ENCODE measurements at regions not wholly inside any gene's neighbourhood (a gene's known extent, or its start where the extent isn't known, plus 50 kb on each side); places are given as distances from the start of the nearest gene placed in this dataset.

- H3K27me3 ChIP-seq (ENCODE audit: insufficient read depth), result no peaks in the 10 kb centered on the region
- no peaks in the 10 kb centered on the region; the same call in 1 of the 2 replicates for H4K20me1 ChIP-seq (replicated peaks; ENCODE audit: insufficient read depth)
- H3K4me1 ChIP-seq (ENCODE audit: insufficient read depth), result no peaks in the 10 kb centered on the region
- H3K9me2 ChIP-seq (ENCODE audit: insufficient read depth), result peaks cover 4% of the 10 kb centered on the region; the same call in 1 of the 2 replicates
- H3F3A ChIP-seq (replicated peaks; ENCODE audit: low read depth), result no peaks in the 10 kb centered on the region
- H3K27me3 Mint-ChIP-seq (ENCODE audit: insufficient read depth, low read depth, poor library complexity), result peaks cover 3% of the 10 kb centered on the region
- no peaks in the 10 kb centered on the region; the same call in 1 of the 3 replicates for H3K9me3 Mint-ChIP-seq
- H3K4me1 Mint-ChIP-seq, result no peaks in the 10 kb centered on the region
- H3K27ac Mint-ChIP-seq, result no peak overlapping the region
- H3K36me3 Mint-ChIP-seq (ENCODE audit: low read depth), result no peaks in the 10 kb centered on the region
- no peak for ATAC-seq
- H2AFZ ChIP-seq, result no peak overlapping the region; the same call in 1 of the 2 replicates
- H3K27ac ChIP-seq (ENCODE audit: low read depth), result no peak overlapping the region
- no peak overlapping the region for H3K4me3 Mint-ChIP-seq
- DNase-seq (ENCODE audit: low spot score), result no peak
- TF ChIP-seq, protein P1, sequence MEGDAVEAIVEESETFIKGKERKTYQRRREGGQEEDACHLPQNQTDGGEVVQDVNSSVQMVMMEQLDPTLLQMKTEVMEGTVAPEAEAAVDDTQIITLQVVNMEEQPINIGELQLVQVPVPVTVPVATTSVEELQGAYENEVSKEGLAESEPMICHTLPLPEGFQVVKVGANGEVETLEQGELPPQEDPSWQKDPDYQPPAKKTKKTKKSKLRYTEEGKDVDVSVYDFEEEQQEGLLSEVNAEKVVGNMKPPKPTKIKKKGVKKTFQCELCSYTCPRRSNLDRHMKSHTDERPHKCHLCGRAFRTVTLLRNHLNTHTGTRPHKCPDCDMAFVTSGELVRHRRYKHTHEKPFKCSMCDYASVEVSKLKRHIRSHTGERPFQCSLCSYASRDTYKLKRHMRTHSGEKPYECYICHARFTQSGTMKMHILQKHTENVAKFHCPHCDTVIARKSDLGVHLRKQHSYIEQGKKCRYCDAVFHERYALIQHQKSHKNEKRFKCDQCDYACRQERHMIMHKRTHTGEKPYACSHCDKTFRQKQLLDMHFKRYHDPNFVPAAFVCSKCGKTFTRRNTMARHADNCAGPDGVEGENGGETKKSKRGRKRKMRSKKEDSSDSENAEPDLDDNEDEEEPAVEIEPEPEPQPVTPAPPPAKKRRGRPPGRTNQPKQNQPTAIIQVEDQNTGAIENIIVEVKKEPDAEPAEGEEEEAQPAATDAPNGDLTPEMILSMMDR (conservative IDR thresholded peaks at IDR 0.05; ENCODE audit: low read depth in 2 of 2), result no peak
- TF ChIP-seq, protein P2, sequence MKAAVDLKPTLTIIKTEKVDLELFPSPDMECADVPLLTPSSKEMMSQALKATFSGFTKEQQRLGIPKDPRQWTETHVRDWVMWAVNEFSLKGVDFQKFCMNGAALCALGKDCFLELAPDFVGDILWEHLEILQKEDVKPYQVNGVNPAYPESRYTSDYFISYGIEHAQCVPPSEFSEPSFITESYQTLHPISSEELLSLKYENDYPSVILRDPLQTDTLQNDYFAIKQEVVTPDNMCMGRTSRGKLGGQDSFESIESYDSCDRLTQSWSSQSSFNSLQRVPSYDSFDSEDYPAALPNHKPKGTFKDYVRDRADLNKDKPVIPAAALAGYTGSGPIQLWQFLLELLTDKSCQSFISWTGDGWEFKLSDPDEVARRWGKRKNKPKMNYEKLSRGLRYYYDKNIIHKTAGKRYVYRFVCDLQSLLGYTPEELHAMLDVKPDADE (IDR thresholded peaks at IDR 0.05), result no peak
- TF ChIP-seq CREB1 (CRISPR knock-in tag; IDR thresholded peaks at IDR 0.05; ENCODE audit: low read depth) (no peak), REST (IDR thresholded peaks at IDR 0.05; ENCODE audit: unreplicated experiment) (no peak), EZH2 (IDR thresholded peaks at IDR 0.05; ENCODE audit: low read depth, unreplicated experiment) (no peak), ZNF331 (CRISPR knock-in tag; IDR thresholded peaks at IDR 0.05; ENCODE audit: low read depth) (no peak), POLR2AphosphoS5 (IDR thresholded peaks at IDR 0.05; ENCODE audit: low read depth) (no peak), ZNF114 (CRISPR knock-in tag; IDR thresholded peaks at IDR 0.05) (no peak), NANOG (IDR thresholded peaks at IDR 0.05; ENCODE audit: borderline replicate concordance) (no peak), STAT1 (IDR thresholded peaks at IDR 0.05; ENCODE audit: unreplicated experiment) (no peak), JUNB (IDR thresholded peaks at IDR 0.05; ENCODE audit: unreplicated experiment) (no peak), EZH2phosphoT487 (IDR thresholded peaks at IDR 0.05; ENCODE audit: unreplicated experiment) (no peak)
- TF ChIP-seq, protein P3, sequence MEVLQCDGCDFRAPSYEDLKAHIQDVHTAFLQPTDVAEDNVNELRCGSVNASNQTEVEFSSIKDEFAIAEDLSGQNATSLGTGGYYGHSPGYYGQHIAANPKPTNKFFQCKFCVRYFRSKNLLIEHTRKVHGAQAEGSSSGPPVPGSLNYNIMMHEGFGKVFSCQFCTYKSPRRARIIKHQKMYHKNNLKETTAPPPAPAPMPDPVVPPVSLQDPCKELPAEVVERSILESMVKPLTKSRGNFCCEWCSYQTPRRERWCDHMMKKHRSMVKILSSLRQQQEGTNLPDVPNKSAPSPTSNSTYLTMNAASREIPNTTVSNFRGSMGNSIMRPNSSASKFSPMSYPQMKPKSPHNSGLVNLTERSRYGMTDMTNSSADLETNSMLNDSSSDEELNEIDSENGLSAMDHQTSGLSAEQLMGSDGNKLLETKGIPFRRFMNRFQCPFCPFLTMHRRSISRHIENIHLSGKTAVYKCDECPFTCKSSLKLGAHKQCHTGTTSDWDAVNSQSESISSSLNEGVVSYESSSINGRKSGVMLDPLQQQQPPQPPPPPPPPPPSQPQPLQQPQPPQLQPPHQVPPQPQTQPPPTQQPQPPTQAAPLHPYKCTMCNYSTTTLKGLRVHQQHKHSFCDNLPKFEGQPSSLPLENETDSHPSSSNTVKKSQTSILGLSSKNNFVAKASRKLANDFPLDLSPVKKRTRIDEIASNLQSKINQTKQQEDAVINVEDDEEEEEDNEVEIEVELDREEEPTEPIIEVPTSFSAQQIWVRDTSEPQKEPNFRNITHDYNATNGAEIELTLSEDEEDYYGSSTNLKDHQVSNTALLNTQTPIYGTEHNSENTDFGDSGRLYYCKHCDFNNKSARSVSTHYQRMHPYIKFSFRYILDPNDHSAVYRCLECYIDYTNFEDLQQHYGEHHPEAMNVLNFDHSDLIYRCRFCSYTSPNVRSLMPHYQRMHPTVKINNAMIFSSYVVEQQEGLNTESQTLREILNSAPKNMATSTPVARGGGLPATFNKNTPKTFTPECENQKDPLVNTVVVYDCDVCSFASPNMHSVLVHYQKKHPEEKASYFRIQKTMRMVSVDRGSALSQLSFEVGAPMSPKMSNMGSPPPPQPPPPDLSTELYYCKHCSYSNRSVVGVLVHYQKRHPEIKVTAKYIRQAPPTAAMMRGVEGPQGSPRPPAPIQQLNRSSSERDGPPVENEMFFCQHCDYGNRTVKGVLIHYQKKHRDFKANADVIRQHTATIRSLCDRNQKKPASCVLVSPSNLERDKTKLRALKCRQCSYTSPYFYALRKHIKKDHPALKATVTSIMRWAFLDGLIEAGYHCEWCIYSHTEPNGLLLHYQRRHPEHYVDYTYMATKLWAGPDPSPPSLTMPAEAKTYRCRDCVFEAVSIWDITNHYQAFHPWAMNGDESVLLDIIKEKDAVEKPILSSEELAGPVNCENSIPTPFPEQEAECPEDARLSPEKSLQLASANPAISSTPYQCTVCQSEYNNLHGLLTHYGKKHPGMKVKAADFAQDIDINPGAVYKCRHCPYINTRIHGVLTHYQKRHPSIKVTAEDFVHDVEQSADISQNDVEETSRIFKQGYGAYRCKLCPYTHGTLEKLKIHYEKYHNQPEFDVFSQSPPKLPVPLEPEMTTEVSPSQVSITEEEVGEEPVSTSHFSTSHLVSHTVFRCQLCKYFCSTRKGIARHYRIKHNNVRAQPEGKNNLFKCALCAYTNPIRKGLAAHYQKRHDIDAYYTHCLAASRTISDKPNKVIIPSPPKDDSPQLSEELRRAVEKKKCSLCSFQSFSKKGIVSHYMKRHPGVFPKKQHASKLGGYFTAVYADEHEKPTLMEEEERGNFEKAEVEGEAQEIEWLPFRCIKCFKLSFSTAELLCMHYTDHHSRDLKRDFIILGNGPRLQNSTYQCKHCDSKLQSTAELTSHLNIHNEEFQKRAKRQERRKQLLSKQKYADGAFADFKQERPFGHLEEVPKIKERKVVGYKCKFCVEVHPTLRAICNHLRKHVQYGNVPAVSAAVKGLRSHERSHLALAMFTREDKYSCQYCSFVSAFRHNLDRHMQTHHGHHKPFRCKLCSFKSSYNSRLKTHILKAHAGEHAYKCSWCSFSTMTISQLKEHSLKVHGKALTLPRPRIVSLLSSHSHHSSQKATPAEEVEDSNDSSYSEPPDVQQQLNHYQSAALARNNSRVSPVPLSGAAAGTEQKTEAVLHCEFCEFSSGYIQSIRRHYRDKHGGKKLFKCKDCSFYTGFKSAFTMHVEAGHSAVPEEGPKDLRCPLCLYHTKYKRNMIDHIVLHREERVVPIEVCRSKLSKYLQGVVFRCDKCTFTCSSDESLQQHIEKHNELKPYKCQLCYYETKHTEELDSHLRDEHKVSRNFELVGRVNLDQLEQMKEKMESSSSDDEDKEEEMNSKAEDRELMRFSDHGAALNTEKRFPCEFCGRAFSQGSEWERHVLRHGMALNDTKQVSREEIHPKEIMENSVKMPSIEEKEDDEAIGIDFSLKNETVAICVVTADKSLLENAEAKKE (CRISPR knock-in tag; IDR thresholded peaks at IDR 0.05), result no peak
- no peaks in the 10 kb centered on the region for H3K79me2 ChIP-seq (replicated peaks; ENCODE audit: insufficient read depth)
- no peak overlapping the region for H3K4me3 ChIP-seq
- no peaks in the 10 kb centered on the region for H3K36me3 ChIP-seq (ENCODE audit: insufficient read depth)
- no peak overlapping the region for H3K4me2 ChIP-seq
Observed at GRCh38 chr7:47196106-47196645, 385.7 kb downstream of the TNS3 start.
